ENCODE measurements at regions not wholly inside any gene's neighbourhood (a gene's known extent, or its start where the extent isn't known, plus 50 kb on each side); places are given as distances from the start of the nearest gene placed in this dataset.

DNA sequence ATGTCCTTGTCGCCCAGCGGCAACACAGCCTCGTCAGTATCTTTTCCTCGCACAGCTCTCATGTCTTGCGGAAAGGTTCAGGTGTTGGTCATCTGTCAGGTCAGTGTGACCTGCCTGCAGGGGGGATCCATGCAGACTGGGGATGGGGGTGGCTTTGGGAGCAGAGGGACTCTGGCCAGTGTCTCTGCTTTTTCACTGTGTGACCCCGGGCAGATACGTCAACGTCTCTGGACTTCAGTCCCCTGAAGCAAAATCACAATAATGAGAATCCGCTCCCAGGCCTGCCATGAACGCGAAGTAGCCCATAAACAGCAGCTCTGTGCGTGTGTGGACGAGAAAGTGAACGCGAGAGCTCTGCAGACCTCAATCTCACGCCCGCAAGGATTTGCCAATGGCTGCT, 75.7 kb upstream of the FCN1 start:
- TF ChIP-seq FOXM1 (IDR thresholded peaks at IDR 0.05; ENCODE audit: borderline replicate concordance) = no peak
- TF ChIP-seq L3MBTL2 (conservative IDR thresholded peaks at IDR 0.05) = no peak
- no peak for TF ChIP-seq ZNF384 (IDR thresholded peaks at IDR 0.05)
- no peak for TF ChIP-seq FOXK2 (IDR thresholded peaks at IDR 0.05)
- no peak for TF ChIP-seq FOXA1 (IDR thresholded peaks at IDR 0.05)
- TF ChIP-seq NFRKB (IDR thresholded peaks at IDR 0.05) = no peak
- no peak for TF ChIP-seq ELF4 (IDR thresholded peaks at IDR 0.05)
- no peak for TF ChIP-seq BHLHE40 (IDR thresholded peaks at IDR 0.05; ENCODE audit: borderline replicate concordance)
- no peak for TF ChIP-seq SUZ12 (IDR thresholded peaks at IDR 0.05)
- TF ChIP-seq, protein P1, sequence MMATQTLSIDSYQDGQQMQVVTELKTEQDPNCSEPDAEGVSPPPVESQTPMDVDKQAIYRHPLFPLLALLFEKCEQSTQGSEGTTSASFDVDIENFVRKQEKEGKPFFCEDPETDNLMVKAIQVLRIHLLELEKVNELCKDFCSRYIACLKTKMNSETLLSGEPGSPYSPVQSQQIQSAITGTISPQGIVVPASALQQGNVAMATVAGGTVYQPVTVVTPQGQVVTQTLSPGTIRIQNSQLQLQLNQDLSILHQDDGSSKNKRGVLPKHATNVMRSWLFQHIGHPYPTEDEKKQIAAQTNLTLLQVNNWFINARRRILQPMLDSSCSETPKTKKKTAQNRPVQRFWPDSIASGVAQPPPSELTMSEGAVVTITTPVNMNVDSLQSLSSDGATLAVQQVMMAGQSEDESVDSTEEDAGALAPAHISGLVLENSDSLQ (IDR thresholded peaks at IDR 0.05) = no peak
- TF ChIP-seq SP1 (IDR thresholded peaks at IDR 0.05) = no peak
- no peak for TF ChIP-seq ARNT (IDR thresholded peaks at IDR 0.05)
- TF ChIP-seq LEF1 (IDR thresholded peaks at IDR 0.05; ENCODE audit: borderline replicate concordance) = no peak
- TF ChIP-seq HDGF (IDR thresholded peaks at IDR 0.05; ENCODE audit: borderline replicate concordance) = no peak
- no peak for TF ChIP-seq TARDBP (IDR thresholded peaks at IDR 0.05)
- TF ChIP-seq CTBP1 (IDR thresholded peaks at IDR 0.05; ENCODE audit: borderline replicate concordance) = no peak
- ChIA-PET CTCF (no interaction called here), POLR2A (no interaction called here)
- no peak for DNase-seq (ENCODE audit: extremely low spot score)

DNA sequence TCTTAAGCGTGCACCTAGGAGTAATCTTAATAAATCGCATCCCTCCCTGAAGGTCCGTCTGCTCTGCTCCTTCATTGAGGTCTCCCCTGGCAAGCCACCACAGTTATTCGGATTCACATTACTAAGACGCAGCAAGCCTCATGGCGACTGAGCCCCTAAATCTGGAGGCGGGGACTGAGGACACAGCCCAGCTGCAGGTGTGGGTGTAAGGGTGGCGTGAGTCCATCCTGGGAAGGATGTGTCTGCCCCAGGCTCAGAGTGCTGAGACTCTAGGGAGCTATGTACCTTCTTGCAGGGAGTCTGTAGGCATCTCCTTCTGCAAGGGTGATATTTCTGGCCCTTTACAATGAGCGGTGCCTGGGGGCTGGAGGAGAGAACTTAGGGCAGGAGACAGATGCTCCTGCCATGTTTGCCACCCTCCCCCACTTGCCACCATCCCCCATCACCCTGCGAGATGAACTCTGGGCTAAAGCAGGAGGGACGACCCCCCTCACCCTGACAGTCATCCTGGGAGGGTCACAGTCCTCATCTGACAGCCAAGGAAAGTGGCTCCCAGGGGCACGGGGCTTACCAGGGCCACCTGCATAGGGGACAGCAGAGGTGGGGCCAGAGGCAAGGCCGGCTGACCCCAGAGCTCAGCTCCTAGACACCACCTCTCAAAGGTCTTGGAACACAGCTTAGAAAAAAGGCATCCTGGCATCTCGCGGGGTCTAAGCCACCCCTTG, 76.4 kb upstream of the FCN1 start:
- POLR2A ChIA-PET = no interaction called here
- TF ChIP-seq BHLHE40 (IDR thresholded peaks at IDR 0.05; ENCODE audit: borderline replicate concordance) (no peak), FOXM1 (IDR thresholded peaks at IDR 0.05; ENCODE audit: borderline replicate concordance) (no peak), HDGF (IDR thresholded peaks at IDR 0.05; ENCODE audit: borderline replicate concordance) (no peak), L3MBTL2 (conservative IDR thresholded peaks at IDR 0.05) (no peak), TARDBP (IDR thresholded peaks at IDR 0.05) (no peak), ELF4 (IDR thresholded peaks at IDR 0.05) (no peak), SP1 (IDR thresholded peaks at IDR 0.05) (no peak), FOXA1 (IDR thresholded peaks at IDR 0.05) (no peak), FOXK2 (IDR thresholded peaks at IDR 0.05) (no peak), ZNF384 (IDR thresholded peaks at IDR 0.05) (no peak), ARNT (IDR thresholded peaks at IDR 0.05) (no peak), NFRKB (IDR thresholded peaks at IDR 0.05) (no peak), SUZ12 (IDR thresholded peaks at IDR 0.05) (no peak), CTBP1 (IDR thresholded peaks at IDR 0.05; ENCODE audit: borderline replicate concordance) (no peak), LEF1 (IDR thresholded peaks at IDR 0.05; ENCODE audit: borderline replicate concordance) (no peak)
- TF ChIP-seq, protein P1 (IDR thresholded peaks at IDR 0.05) = no peak
- CTCF ChIA-PET = no interaction called here
- DNase-seq (ENCODE audit: extremely low spot score) = no peak

DNA sequence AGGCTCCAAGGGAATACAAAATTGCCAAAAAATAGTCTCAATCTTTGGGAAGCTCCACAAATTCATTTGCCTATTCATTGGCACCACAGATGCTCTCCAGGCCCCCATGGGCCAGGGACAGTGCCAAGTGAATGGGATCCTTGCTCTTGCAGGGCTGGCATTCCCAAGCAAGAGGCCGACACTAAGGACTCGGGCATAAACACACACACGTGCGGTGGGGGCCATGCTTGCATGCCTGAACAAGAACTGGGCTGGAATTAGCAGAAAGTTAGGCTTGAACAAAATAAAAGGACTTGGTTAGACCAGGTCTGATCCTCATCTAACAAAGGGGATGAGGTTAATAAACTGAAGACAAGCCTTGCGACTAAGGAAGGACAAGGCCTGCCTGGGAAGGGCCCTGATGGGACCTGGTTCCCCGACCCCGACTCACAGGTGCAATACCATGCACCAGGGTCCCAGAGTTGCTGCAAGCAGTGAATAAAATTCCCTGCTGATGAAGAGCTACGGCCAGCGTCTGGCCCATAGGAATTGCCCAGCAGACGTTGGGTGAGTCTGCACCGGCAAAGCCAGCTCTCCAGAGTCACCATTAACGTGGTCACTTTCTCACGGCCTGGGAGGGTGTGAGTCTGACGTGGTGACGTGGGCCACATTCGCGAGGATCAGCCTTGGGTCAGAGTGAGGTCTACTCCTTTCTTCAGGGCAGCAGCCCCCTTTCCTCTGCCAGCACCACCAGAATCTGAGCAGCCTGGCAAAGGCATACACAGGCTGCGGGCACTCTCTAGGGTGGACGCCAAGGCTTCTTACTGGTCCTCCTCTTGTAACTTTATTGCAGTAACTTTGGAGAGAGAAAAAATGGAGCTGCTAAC, 77.4 kb upstream of the FCN1 start:
- no peak for DNase-seq (ENCODE audit: extremely low spot score)
- CTCF ChIA-PET = no interaction called here
- TF ChIP-seq FOXM1 (IDR thresholded peaks at IDR 0.05; ENCODE audit: borderline replicate concordance) (no peak), CTBP1 (IDR thresholded peaks at IDR 0.05; ENCODE audit: borderline replicate concordance) (no peak)

DNA sequence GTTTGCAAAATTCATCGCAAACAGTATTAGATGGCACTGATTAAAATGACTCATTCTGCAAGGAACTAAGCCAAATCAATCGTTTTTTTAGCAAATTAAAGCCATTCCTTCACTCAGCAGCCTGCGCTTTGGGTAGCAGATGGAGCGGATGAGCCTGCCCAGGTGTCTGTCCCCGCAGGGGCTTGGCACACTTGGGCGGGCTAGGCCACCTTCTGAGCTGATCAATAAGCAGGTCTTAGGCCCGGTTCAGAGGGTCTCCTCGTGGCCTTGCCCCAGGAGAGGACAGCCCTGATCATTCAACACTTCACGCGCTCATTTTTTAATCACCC, 78.0 kb upstream of the FCN1 start:
- CTCF ChIA-PET = no interaction called here
- no peak for TF ChIP-seq FOXA1 (IDR thresholded peaks at IDR 0.05)
- no peak for TF ChIP-seq BHLHE40 (IDR thresholded peaks at IDR 0.05; ENCODE audit: borderline replicate concordance)
- TF ChIP-seq ZNF384 (IDR thresholded peaks at IDR 0.05) = no peak
- TF ChIP-seq, protein P1 (IDR thresholded peaks at IDR 0.05) = no peak
- TF ChIP-seq FOXK2 (IDR thresholded peaks at IDR 0.05) = no peak
- TF ChIP-seq FOXM1 (IDR thresholded peaks at IDR 0.05; ENCODE audit: borderline replicate concordance) = no peak
- no peak for TF ChIP-seq ARNT (IDR thresholded peaks at IDR 0.05)
- TF ChIP-seq HDGF (IDR thresholded peaks at IDR 0.05; ENCODE audit: borderline replicate concordance) = no peak
- no peak for TF ChIP-seq LEF1 (IDR thresholded peaks at IDR 0.05; ENCODE audit: borderline replicate concordance)
- TF ChIP-seq SP1 (IDR thresholded peaks at IDR 0.05) = no peak
- TF ChIP-seq CTBP1 (IDR thresholded peaks at IDR 0.05; ENCODE audit: borderline replicate concordance) = no peak
- no peak for TF ChIP-seq SUZ12 (IDR thresholded peaks at IDR 0.05)
- TF ChIP-seq TARDBP (IDR thresholded peaks at IDR 0.05) = no peak
- TF ChIP-seq L3MBTL2 (conservative IDR thresholded peaks at IDR 0.05) = no peak

More for the DNA sequence above, 77.4 kb upstream of the FCN1 start:
- POLR2A ChIA-PET = no interaction called here

DNA sequence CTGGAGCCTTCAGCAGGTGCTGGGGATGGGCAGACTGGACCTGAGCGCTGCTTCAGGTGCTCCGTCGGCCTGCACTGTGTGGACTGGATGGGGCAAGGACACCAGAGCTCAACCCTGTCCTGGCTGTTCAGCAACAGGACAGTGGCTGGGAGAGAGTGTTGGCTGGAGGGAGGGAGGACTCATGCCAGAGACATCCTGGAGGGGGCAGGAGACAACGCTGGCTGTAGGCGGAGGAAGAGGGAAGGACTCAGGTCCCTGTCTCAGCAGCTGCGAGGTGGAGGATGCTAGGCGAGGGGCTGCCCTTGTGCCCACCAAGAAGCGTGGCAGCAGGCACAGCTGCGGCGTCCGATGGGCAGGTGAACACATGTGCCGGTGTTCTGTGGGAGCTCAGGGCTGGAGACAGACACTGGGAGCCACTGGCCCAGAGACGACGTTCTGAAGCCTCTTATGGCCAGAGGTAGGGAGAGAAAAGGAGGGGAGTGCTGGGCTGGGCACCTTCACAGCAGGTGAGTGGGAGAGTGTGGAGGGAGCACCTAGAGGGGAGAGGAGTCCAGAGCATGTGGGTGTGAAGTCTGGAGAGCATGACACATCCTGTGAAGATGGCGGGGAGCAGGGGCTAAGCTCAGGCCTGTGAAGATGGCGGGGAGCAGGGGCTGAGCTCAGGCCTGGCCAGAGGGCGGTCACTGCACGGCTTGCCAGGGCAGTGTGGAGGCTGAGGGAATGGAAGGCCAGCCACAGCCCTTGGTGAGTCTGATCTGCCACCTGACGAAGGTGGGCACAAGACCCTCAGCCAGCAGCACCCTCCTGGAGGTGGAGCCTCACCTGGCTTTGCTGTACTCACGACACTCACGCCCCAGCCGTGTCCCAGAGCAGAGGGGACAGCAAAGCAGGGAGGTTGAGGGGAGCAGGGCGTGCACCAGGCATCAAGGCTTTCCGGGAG, 79.1 kb upstream of the FCN1 start:
- TF ChIP-seq BHLHE40 (IDR thresholded peaks at IDR 0.05; ENCODE audit: borderline replicate concordance) (no peak), FOXM1 (IDR thresholded peaks at IDR 0.05; ENCODE audit: borderline replicate concordance) (no peak), CTBP1 (IDR thresholded peaks at IDR 0.05; ENCODE audit: borderline replicate concordance) (no peak), FOXK2 (IDR thresholded peaks at IDR 0.05) (no peak), FOXA1 (IDR thresholded peaks at IDR 0.05) (no peak), L3MBTL2 (conservative IDR thresholded peaks at IDR 0.05) (no peak), LEF1 (IDR thresholded peaks at IDR 0.05; ENCODE audit: borderline replicate concordance) (no peak), NFRKB (IDR thresholded peaks at IDR 0.05) (no peak), HDGF (IDR thresholded peaks at IDR 0.05; ENCODE audit: borderline replicate concordance) (no peak), SP1 (IDR thresholded peaks at IDR 0.05) (no peak), TARDBP (IDR thresholded peaks at IDR 0.05) (no peak), ZNF384 (IDR thresholded peaks at IDR 0.05) (no peak)
- TF ChIP-seq, protein P1 (IDR thresholded peaks at IDR 0.05) = no peak
- ChIA-PET CTCF (no interaction called here), POLR2A (no interaction called here)
- DNase-seq (ENCODE audit: extremely low spot score) = no peak

More for the DNA sequence above, 78.0 kb upstream of the FCN1 start:
- DNase-seq (ENCODE audit: extremely low spot score) = no peak
- POLR2A ChIA-PET = no interaction called here

Measured in HEK293T (cell line).